ENCODE measurements at regions not wholly inside any gene's neighbourhood (a gene's known extent, or its start where the extent isn't known, plus 50 kb on each side); places are given as distances from the start of the nearest gene placed in this dataset.

DNA sequence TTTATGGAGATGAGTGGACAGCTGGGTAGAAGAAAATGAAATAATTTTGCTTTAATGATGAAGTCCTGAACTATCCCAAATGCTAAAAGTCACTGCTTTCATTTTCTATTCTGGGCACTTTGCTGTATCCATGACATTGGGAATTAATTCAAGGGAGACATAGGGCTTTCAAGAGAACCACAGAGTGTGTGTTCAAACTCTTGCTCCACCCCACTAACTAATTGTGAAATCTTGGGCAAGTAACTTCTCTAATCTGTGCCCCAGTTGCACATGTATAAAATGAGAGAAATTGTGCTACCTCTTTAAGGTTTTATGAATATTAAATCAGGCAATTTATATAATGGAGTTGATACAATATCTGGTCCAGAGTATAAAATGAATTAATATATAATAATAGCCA is 1422.0 kb downstream of the ADGRL3 start:
- TF ChIP-seq EZH2 (IDR thresholded peaks at IDR 0.05) (no peak), FOXP2 (optimal IDR thresholded peaks at IDR 0.05; ENCODE audit: control extremely low read depth, extremely low read length, insufficient read depth) (no peak), POLR2AphosphoS5 (IDR thresholded peaks at IDR 0.05; ENCODE audit: borderline replicate concordance, low read depth, low read length) (no peak)

Measured in SK-N-MC (cell line).